HEK293 (cell line): ENCODE measurements at regions not wholly inside any gene's neighbourhood (a gene's known extent, or its start where the extent isn't known, plus 50 kb on each side); places are given as distances from the start of the nearest gene placed in this dataset.

Experiments
- CTCF ChIP-seq: fragments of 450-650 bp; formaldehyde crosslinking; IDR thresholded peaks from 2 replicates; pipeline ENCODE4 v1.5.1; 2016; ENCODE audit warnings: missing biosample characterization, missing genetic modification characterization
- GFI1B ChIP-seq: fragments of 450-650 bp; formaldehyde crosslinking; IDR thresholded peaks from 2 replicates; pipeline ENCODE4 v1.5.1; 2016; ENCODE audit warnings: missing biosample characterization, missing genetic modification characterization
- PATZ1 ChIP-seq: fragments of 450-650 bp; formaldehyde crosslinking; IDR thresholded peaks from 2 replicates; pipeline ENCODE4 v1.5.1; 2016; ENCODE audit warnings: missing biosample characterization, missing genetic modification characterization
- PBX3 ChIP-seq: sonication (generic); formaldehyde crosslinking; IDR thresholded peaks from 2 replicates; pipeline ENCODE4 v1.8.1; 2022; ENCODE audit warnings: mild to moderate bottlenecking, moderate library complexity, missing genetic modification reagents
- ZBTB49 ChIP-seq: fragments of 450-650 bp; formaldehyde crosslinking; IDR thresholded peaks from 2 replicates; pipeline ENCODE4 v1.5.1; 2016; ENCODE audit warnings: missing biosample characterization, missing genetic modification characterization, low read depth
- ZNF132 ChIP-seq: fragments of 450-650 bp; formaldehyde crosslinking; IDR thresholded peaks from 2 replicates; pipeline ENCODE4 v1.5.1; 2017; ENCODE audit warnings: missing biosample characterization, missing genetic modification characterization, borderline replicate concordance
- ZNF138 ChIP-seq: fragments of 450-650 bp; formaldehyde crosslinking; IDR thresholded peaks from 2 replicates; pipeline ENCODE4 v1.5.1; 2016; ENCODE audit warnings: missing biosample characterization, missing genetic modification characterization, borderline replicate concordance
- ZNF223 ChIP-seq: fragments of 450-650 bp; formaldehyde crosslinking; IDR thresholded peaks from 2 replicates; pipeline ENCODE4 v1.5.1; 2016; ENCODE audit warnings: missing biosample characterization, missing genetic modification characterization
- ZNF350 ChIP-seq: fragments of 450-650 bp; formaldehyde crosslinking; IDR thresholded peaks from 2 replicates; pipeline ENCODE4 v1.5.0; 2017; ENCODE audit warnings: missing biosample characterization, mild to moderate bottlenecking, missing genetic modification characterization
- ZNF645 ChIP-seq: fragments of 450-650 bp; formaldehyde crosslinking; IDR thresholded peaks from 2 replicates; pipeline ENCODE4; 2016; ENCODE audit warnings: missing biosample characterization, missing genetic modification characterization
- ZNF747 ChIP-seq: fragments of 450-650 bp; formaldehyde crosslinking; IDR thresholded peaks from 2 replicates; pipeline ENCODE4 v1.5.1; 2016; ENCODE audit warnings: missing biosample characterization, missing genetic modification characterization

GRCh38 chr11:113562981-113563461 is 87.8 kb upstream of the DRD2 start:
- no peak for TF ChIP-seq CTCF
- TF ChIP-seq PBX3 (CRISPR knock-in tag) = no peak
- TF ChIP-seq ZNF132 = no peak
- no peak for TF ChIP-seq ZNF138 (tag by site-specific recombination)
- TF ChIP-seq GFI1B (tag by site-specific recombination) = no peak
- TF ChIP-seq ZBTB49 (tag by site-specific recombination) = no peak
- TF ChIP-seq ZNF350 = no peak
- no peak for TF ChIP-seq ZNF223 (tag by site-specific recombination)
- no peak for TF ChIP-seq PATZ1 (tag by site-specific recombination)
- no peak for TF ChIP-seq ZNF747
- TF ChIP-seq ZNF645 (tag by site-specific recombination) = no peak
